Neural progenitor cell (in vitro differentiated cells): ENCODE measurements at regions not wholly inside any gene's neighbourhood (a gene's known extent, or its start where the extent isn't known, plus 50 kb on each side); places are given as distances from the start of the nearest gene placed in this dataset.

Source experiments
- EZH2 ChIP-seq: fragments of 200-600 bp; sonication (generic); IDR thresholded peaks from 2 replicates; pipeline ENCODE4 v1.6.1; 2017; ENCODE audit warnings: antibody characterized with exemption, mild to moderate bottlenecking, moderate library complexity
- EZH2phosphoT487 ChIP-seq: fragments of 200-600 bp; sonication (generic); IDR thresholded peaks from 2 replicates; pipeline ENCODE4 v1.6.1; 2017; ENCODE audit warnings: antibody characterized with exemption
- TF ChIP-seq, protein P1 (sequence below): fragments of 200-600 bp; sonication (generic); IDR thresholded peaks from 2 replicates; pipeline ENCODE4 v1.5.1; 2017; ENCODE audit warnings: antibody characterized with exemption, mild to moderate bottlenecking

DNA sequence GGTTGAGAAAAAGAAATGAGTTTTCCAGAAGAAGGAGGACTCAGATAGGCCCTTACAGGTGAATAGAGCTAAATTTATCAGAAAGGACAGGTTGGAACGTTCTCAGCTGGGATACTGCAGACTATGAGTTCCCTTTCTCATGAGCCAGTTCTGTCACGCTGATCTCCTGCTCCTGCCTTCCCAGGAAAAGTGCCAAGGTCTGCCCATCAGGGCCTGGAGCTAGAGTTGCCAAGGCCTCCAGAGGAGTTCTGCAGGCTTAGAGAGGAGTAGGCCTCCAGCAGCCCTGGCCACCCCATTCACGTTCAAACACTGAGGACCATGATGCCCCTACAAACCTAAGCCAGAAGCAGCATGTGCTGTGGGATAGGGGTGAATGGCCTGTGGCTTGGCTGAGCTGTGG, 126.8 kb upstream of the TNR start:
- TF ChIP-seq, protein P1, sequence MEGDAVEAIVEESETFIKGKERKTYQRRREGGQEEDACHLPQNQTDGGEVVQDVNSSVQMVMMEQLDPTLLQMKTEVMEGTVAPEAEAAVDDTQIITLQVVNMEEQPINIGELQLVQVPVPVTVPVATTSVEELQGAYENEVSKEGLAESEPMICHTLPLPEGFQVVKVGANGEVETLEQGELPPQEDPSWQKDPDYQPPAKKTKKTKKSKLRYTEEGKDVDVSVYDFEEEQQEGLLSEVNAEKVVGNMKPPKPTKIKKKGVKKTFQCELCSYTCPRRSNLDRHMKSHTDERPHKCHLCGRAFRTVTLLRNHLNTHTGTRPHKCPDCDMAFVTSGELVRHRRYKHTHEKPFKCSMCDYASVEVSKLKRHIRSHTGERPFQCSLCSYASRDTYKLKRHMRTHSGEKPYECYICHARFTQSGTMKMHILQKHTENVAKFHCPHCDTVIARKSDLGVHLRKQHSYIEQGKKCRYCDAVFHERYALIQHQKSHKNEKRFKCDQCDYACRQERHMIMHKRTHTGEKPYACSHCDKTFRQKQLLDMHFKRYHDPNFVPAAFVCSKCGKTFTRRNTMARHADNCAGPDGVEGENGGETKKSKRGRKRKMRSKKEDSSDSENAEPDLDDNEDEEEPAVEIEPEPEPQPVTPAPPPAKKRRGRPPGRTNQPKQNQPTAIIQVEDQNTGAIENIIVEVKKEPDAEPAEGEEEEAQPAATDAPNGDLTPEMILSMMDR: no peak
- TF ChIP-seq EZH2phosphoT487 (no peak), EZH2 (no peak)
